ENCODE measurements at regions not wholly inside any gene's neighbourhood (a gene's known extent, or its start where the extent isn't known, plus 50 kb on each side); places are given as distances from the start of the nearest gene placed in this dataset.

- no peak overlapping the region for H3K4me3 Mint-ChIP-seq
- no peaks in the 10 kb centered on the region for H3K9me3 Mint-ChIP-seq
- no peaks in the 10 kb centered on the region for H3K36me3 Mint-ChIP-seq
- peaks cover 2% of the 10 kb centered on the region for H3K27me3 Mint-ChIP-seq
- no peak overlapping the region for H3K27ac Mint-ChIP-seq
- no peaks in the 10 kb centered on the region for H3K4me1 Mint-ChIP-seq
These were observed 747.2 kb upstream of the MAN1A1 start for GRCh38 chr6:120096696-120097260.

DNA sequence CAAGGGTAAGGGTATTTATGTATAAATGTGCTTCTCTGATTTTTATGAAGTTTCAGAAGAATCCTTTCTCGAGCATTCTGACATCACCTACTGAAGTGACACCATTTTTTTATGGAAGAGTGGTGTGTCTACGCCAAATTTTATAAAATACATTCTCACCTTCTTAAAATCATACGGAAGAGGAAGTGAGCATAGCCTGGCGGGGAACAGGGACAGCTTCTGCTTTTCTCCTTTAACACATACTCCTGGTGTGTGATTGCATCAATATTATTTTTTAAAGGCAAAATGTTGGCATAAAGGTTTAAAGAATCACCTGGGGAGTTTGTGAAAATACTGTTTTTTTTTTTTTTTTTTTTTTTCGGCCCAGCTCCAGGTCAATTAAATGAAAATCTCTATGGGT, 733.6 kb upstream of the MAN1A1 start:
- Mint-ChIP-seq H3K4me1 (no peaks in the 10 kb centered on the region), H3K27ac (no peak overlapping the region), H3K36me3 (no peaks in the 10 kb centered on the region), H3K4me3 (no peak overlapping the region), H3K9me3 (no peaks in the 10 kb centered on the region), H3K27me3 (peaks cover 2% of the 10 kb centered on the region)

DNA sequence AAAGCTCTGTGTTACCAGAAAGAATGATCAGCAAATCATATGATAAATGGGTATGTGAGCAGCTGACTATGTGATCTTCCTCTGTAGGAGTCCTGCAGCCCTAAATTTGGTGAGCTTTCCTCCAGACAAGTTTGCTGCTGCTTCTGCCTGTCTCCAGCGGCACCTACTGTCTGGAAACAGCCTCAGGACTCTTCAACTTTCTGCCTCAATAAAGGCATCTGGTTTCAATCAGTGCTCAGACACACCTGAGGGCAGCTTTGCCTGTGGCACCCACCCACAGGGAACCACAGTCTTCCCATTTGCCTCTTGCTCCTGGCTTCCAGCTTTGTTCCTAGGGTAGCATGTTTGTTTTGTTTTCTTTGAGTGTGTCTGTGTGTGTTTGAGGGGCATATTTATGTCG, 727.9 kb upstream of the MAN1A1 start:
- Mint-ChIP-seq H3K4me1 (no peaks in the 10 kb centered on the region), H3K9me3 (no peaks in the 10 kb centered on the region), H3K36me3 (no peaks in the 10 kb centered on the region), H3K27me3 (no peaks in the 10 kb centered on the region), H3K4me3 (no peak overlapping the region), H3K27ac (no peak overlapping the region)

DNA sequence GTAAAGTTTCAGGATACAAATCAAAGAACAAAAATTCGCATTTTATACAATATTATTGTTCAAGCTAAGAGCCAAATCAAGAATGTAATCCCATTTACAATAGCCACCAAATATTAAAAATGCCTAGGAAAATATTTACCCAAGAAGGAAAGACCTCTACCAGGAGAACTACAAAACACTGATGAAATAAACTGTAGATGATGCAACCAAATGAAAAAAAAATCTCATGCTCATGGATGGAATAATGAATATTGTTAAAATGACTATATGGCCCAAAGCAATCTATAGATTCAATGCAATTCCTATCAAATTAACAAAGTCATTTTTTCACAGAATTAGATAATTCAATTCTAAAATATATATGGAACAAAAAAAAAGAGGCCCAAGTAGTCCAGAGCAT, 708.8 kb upstream of the MAN1A1 start:
- Mint-ChIP-seq H3K27ac (no peak overlapping the region), H3K36me3 (no peaks in the 10 kb centered on the region), H3K27me3 (no peaks in the 10 kb centered on the region), H3K4me1 (no peaks in the 10 kb centered on the region), H3K4me3 (no peak overlapping the region), H3K9me3 (peaks cover 10% of the 10 kb centered on the region)

DNA sequence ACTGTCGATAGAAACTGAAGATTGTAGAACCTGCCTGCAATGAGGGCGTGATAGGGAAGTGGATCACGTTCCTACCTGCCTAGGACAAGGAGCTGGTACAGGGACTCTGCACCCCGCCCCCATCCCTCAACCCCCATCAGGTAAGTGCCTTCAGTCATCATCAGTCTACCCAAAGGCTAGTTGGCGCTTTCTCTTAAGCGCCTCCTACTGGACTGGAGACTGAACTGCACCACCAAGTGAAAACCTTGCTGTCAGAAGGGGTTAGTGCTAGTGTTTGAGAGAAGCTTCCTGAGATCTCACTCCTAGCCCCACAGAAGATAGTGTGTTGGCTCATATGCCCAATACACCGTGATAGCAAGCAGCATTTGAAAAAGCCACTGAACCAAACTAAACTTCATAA, 706.5 kb upstream of the MAN1A1 start:
- H3K27ac Mint-ChIP-seq = no peak overlapping the region
- no peak overlapping the region for H3K4me3 Mint-ChIP-seq
- peaks cover 5% of the 10 kb centered on the region for H3K9me3 Mint-ChIP-seq
- H3K27me3 Mint-ChIP-seq = no peaks in the 10 kb centered on the region
- H3K4me1 Mint-ChIP-seq = no peaks in the 10 kb centered on the region
- no peaks in the 10 kb centered on the region for H3K36me3 Mint-ChIP-seq

GRCh38 chr6:120055071-120055470, 705.5 kb upstream of the MAN1A1 start:
- Mint-ChIP-seq H3K27ac (no peak overlapping the region), H3K4me1 (no peaks in the 10 kb centered on the region), H3K9me3 (peaks cover 5% of the 10 kb centered on the region), H3K27me3 (no peaks in the 10 kb centered on the region), H3K36me3 (no peaks in the 10 kb centered on the region), H3K4me3 (no peak overlapping the region)

GRCh38 chr6:120039664-120040063, 690.1 kb upstream of the MAN1A1 start:
- Mint-ChIP-seq H3K27me3 (no peaks in the 10 kb centered on the region), H3K27ac (no peak overlapping the region), H3K4me1 (no peaks in the 10 kb centered on the region), H3K4me3 (no peak overlapping the region), H3K9me3 (no peaks in the 10 kb centered on the region), H3K36me3 (no peaks in the 10 kb centered on the region)

DNA sequence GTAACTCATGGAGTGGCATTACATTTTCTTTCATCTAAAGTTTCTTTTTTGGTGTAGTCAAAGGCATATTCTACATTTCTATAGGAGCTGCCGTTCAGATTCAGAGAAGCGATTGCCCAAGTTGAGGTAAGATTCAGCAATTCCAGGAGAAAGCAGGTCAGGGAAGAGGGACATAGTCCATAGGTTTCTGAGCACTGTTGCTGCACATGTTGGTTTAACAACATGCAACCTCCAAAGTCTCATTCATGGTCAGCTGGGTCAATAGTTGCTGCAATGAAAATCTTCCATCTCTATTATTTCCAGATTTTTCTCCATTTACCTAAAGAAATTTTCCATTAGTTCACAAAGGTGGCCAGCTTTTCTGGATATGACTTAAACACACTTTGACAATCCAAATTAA, 682.3 kb upstream of the MAN1A1 start:
- Mint-ChIP-seq H3K4me1 (no peaks in the 10 kb centered on the region), H3K27me3 (no peaks in the 10 kb centered on the region), H3K4me3 (no peak overlapping the region), H3K36me3 (no peaks in the 10 kb centered on the region), H3K27ac (no peak overlapping the region), H3K9me3 (no peaks in the 10 kb centered on the region)

GRCh38 chr6:120026791-120027190, 677.2 kb upstream of the MAN1A1 start:
- H3K4me1 Mint-ChIP-seq = no peaks in the 10 kb centered on the region
- no peak overlapping the region for H3K27ac Mint-ChIP-seq
- H3K36me3 Mint-ChIP-seq = no peaks in the 10 kb centered on the region
- H3K4me3 Mint-ChIP-seq = no peak overlapping the region
- no peaks in the 10 kb centered on the region for H3K9me3 Mint-ChIP-seq
- no peaks in the 10 kb centered on the region for H3K27me3 Mint-ChIP-seq

DNA sequence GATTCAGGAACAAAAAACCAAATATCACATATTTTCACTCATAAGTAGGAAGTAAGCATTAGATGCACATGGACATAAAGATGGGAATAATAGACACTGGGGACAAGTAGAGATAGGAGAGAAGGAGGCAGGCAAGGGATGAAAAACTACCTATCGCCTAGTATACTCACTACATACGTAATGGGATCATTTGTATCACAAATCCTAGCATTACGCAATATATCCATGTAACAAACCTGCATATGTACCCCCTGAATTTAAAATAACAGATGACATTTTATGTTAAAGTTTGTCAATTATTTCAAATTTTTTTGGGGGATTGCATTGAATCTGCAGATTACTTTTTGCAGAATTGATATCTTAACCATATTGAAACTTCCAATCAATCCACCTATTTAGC, 660.5 kb upstream of the MAN1A1 start:
- Mint-ChIP-seq H3K36me3 (no peaks in the 10 kb centered on the region), H3K4me1 (no peaks in the 10 kb centered on the region), H3K9me3 (peaks cover 5% of the 10 kb centered on the region), H3K27ac (no peak overlapping the region), H3K4me3 (no peak overlapping the region), H3K27me3 (peaks cover 2% of the 10 kb centered on the region)

DNA sequence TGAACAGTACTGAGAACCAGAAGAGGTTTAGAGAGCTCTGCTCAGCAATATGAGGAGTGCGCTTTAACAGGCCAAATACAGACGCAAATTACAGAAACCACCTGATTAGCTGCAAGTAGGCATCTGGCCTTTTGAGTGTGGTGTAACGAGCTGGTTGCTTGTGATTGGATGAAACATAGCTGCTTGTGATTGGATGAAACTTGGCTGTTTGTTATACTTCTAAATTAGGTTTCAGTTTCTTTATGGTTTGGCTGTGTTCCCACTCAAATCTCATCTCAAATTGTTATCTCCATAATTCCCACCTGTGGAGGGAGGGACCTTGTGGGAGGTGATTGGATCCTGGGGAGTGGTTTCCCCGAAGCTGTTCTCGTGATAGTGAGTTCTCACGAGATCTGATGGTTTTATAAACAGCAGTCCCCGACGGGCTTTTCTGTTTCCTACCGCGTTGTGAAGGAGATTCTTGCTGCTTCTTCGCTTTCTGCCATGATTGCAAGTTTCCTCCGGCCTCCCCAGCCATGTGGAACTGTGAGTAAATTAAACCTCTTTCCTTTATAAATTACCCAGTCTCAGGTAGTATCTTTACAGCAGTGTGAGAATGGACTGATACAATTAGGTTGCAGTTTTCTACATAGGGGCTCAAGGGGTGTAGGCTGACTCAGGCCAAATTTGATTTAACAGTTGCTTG, 655.9 kb upstream of the MAN1A1 start:
- Mint-ChIP-seq H3K4me3 (no peak overlapping the region), H3K27me3 (peaks cover 3% of the 10 kb centered on the region), H3K9me3 (peaks cover 5% of the 10 kb centered on the region), H3K36me3 (no peaks in the 10 kb centered on the region), H3K27ac (no peak overlapping the region), H3K4me1 (no peaks in the 10 kb centered on the region)

DNA sequence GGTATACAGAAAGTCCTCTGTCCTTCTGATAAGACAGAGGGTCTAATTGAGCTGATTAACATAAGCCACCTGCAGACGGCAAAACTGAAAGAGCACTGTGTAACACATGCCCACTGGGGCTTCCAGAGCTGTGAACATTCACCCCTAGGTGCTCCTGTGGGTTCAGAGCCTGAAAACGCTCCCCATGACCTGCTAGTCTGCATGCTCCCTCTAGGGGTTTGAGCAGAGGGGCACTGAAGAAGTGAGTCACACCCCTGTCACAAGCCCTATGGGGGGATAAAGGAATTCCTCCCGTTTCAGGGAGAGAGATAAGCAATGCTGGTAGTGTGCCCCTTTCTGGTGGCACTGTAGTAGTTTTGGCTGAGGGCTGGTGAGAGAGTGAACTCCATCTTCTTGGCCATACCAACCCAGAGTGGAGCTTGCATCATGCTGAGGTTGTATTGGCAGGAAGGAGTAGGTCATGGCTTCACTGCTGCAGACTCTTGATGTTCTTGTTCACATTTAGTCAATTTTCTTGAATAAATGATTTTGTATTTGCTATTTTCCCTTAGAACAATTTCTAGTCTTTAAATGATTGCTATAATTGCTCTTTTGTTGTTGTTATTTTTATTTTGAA, 637.5 kb upstream of the MAN1A1 start:
- no peaks in the 10 kb centered on the region for H3K9me3 Mint-ChIP-seq
- no peaks in the 10 kb centered on the region for H3K4me1 Mint-ChIP-seq
- H3K36me3 Mint-ChIP-seq = no peaks in the 10 kb centered on the region
- no peak overlapping the region for H3K27ac Mint-ChIP-seq
- H3K4me3 Mint-ChIP-seq = no peak overlapping the region
- H3K27me3 Mint-ChIP-seq = peaks cover 1% of the 10 kb centered on the region

- no peaks in the 10 kb centered on the region for H3K36me3 Mint-ChIP-seq
- peaks cover 1% of the 10 kb centered on the region for H3K27me3 Mint-ChIP-seq
- H3K9me3 Mint-ChIP-seq = no peaks in the 10 kb centered on the region
- no peaks in the 10 kb centered on the region for H3K4me1 Mint-ChIP-seq
- H3K27ac Mint-ChIP-seq = no peak overlapping the region
- H3K4me3 Mint-ChIP-seq = no peak overlapping the region
These were observed 636.6 kb upstream of the MAN1A1 start for GRCh38 chr6:119985952-119986736.

DNA sequence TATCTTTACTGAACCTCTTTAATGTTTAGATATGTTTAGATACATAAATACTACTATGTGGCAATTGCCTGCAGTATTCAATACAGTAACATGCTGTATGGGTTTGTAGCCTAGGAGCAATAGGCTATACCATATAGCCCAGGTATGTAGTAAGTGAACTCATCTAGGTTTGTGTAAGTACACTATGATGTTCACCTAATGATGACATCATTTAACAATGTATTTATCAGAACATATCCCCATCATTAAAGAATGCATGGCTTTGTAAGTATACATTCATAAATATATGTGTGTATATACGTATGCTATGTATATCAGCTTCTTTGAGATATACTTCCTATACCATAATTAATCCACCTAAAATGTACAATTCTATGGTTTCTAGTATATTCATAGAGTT, 631.2 kb upstream of the MAN1A1 start:
- peaks cover 1% of the 10 kb centered on the region for H3K27me3 Mint-ChIP-seq
- no peak overlapping the region for H3K27ac Mint-ChIP-seq
- no peaks in the 10 kb centered on the region for H3K9me3 Mint-ChIP-seq
- H3K4me3 Mint-ChIP-seq = no peak overlapping the region
- H3K4me1 Mint-ChIP-seq = no peaks in the 10 kb centered on the region
- H3K36me3 Mint-ChIP-seq = no peaks in the 10 kb centered on the region

DNA sequence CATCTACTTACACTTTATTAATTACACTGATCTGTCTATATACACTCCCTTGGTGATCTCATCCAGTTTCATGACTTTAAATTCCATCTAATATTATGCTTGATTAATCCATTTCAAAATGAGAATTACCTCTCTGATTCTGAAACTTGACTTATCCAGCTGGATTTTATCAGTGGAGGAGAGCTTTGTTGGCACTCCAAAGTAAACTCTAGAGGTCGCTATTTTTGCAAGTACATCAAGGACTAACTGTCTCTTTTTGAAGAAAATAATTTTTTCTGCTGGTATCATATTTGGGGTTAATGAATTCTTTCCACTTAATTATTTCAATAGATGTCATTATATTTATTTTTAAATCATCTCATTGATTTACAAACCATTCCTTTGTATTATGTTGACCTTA, 630.3 kb upstream of the MAN1A1 start:
- Mint-ChIP-seq H3K27ac (no peak overlapping the region), H3K9me3 (no peaks in the 10 kb centered on the region), H3K36me3 (no peaks in the 10 kb centered on the region), H3K4me3 (no peak overlapping the region), H3K27me3 (no peaks in the 10 kb centered on the region), H3K4me1 (no peaks in the 10 kb centered on the region)

GRCh38 chr6:119978274-119978889, 628.8 kb upstream of the MAN1A1 start:
- Mint-ChIP-seq H3K27me3 (no peaks in the 10 kb centered on the region), H3K36me3 (no peaks in the 10 kb centered on the region), H3K9me3 (no peaks in the 10 kb centered on the region), H3K4me3 (no peak overlapping the region), H3K4me1 (no peaks in the 10 kb centered on the region), H3K27ac (no peak overlapping the region)
